HEK293 (cell line): ENCODE measurements at regions not wholly inside any gene's neighbourhood (a gene's known extent, or its start where the extent isn't known, plus 50 kb on each side); places are given as distances from the start of the nearest gene placed in this dataset.

ENCODE experiments used
- CTCF ChIP-seq: fragments of 450-650 bp; formaldehyde crosslinking; IDR thresholded peaks from 2 replicates; pipeline ENCODE4 v1.5.1; 2016; ENCODE audit warnings: missing biosample characterization, missing genetic modification characterization
- KLF7 ChIP-seq: fragments of 450-650 bp; formaldehyde crosslinking; IDR thresholded peaks from 2 replicates; pipeline ENCODE4 v1.5.1; 2016; ENCODE audit warnings: missing biosample characterization, missing genetic modification characterization, borderline replicate concordance
- MEIS1 ChIP-seq: sonication (generic); formaldehyde crosslinking; IDR thresholded peaks from 2 replicates; pipeline ENCODE4 v1.8.1; 2022; ENCODE audit warnings: missing genetic modification reagents, mild to moderate bottlenecking, borderline replicate concordance
- RBAK ChIP-seq: fragments of 450-650 bp; formaldehyde crosslinking; IDR thresholded peaks from 2 replicates; pipeline ENCODE4 v1.5.1; 2016; ENCODE audit warnings: missing biosample characterization, missing genetic modification characterization
- YY1 ChIP-seq: fragments of 450-650 bp; formaldehyde crosslinking; IDR thresholded peaks from 2 replicates; pipeline ENCODE4 v1.5.1; 2018; ENCODE audit warnings: missing biosample characterization, missing genetic modification characterization
- ZBTB21 ChIP-seq: fragments of 450-650 bp; formaldehyde crosslinking; IDR thresholded peaks from 2 replicates; pipeline ENCODE4 v1.5.1; 2017; ENCODE audit warnings: missing biosample characterization, missing genetic modification characterization
- ZNF433 ChIP-seq: fragments of 450-650 bp; formaldehyde crosslinking; IDR thresholded peaks from 2 replicates; pipeline ENCODE4 v1.5.1; 2016; ENCODE audit warnings: missing biosample characterization, missing genetic modification characterization, low read depth
- ZNF558 ChIP-seq: fragments of 450-650 bp; formaldehyde crosslinking; IDR thresholded peaks from 2 replicates; pipeline ENCODE4 v1.5.1; 2016; ENCODE audit warnings: missing biosample characterization, missing genetic modification characterization
- ZSCAN23 ChIP-seq: fragments of 450-650 bp; formaldehyde crosslinking; IDR thresholded peaks from 2 replicates; pipeline ENCODE4 v1.5.1; 2016; ENCODE audit warnings: missing biosample characterization, missing genetic modification characterization
- TF ChIP-seq, protein P1 (sequence below): fragments of 450-650 bp; formaldehyde crosslinking; IDR thresholded peaks from 2 replicates; pipeline ENCODE4 v1.5.1; 2017; ENCODE audit warnings: missing biosample characterization, mild to moderate bottlenecking, missing genetic modification characterization, moderate library complexity

DNA sequence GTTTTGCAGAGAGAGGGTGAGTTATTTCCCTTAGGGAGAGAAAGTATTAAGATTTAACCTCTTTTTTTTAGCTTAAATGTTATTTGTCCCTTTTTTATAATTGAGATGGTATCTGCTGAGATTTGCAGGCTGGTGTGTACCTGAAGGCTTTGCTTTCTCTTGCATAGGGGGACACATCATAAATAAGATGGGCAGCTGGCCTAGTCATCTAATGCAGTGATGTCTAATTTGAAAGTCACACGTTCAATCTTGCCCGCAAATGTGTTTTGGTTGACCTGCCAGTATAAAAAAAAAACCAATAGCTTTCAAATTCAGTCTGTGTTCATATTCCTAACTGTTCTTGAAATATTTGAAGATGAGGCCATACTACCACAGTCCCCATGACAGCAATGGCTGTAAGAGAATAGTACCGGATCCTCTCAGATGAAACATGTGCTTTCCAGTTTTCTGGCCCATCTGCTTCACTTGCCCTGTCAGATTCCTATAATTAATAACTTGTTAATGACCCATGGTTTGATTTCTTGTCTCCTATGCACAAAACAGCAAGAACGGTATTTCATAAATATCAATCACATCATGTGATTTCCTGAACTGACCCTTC lies 914.2 kb downstream of the IPMK start:
- no peak for TF ChIP-seq ZBTB21 (tag by site-specific recombination)
- no peak for TF ChIP-seq YY1
- TF ChIP-seq, protein P1, sequence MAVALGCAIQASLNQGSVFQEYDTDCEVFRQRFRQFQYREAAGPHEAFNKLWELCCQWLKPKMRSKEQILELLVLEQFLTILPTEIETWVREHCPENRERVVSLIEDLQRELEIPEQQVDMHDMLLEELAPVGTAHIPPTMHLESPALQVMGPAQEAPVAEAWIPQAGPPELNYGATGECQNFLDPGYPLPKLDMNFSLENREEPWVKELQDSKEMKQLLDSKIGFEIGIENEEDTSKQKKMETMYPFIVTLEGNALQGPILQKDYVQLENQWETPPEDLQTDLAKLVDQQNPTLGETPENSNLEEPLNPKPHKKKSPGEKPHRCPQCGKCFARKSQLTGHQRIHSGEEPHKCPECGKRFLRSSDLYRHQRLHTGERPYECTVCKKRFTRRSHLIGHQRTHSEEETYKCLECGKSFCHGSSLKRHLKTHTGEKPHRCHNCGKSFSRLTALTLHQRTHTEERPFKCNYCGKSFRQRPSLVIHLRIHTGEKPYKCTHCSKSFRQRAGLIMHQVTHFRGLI (tag by site-specific recombination) = no peak
- no peak for TF ChIP-seq KLF7
- no peak for TF ChIP-seq MEIS1 (CRISPR knock-in tag)
- TF ChIP-seq ZSCAN23 (tag by site-specific recombination) = no peak
- no peak for TF ChIP-seq RBAK (tag by site-specific recombination)
- TF ChIP-seq ZNF558 = no peak
- TF ChIP-seq CTCF (tag by site-specific recombination) = no peak
- no peak for TF ChIP-seq ZNF433 (tag by site-specific recombination)
